ENCODE measurements at regions not wholly inside any gene's neighbourhood (a gene's known extent, or its start where the extent isn't known, plus 50 kb on each side); places are given as distances from the start of the nearest gene placed in this dataset.

- TF ChIP-seq CTCF (IDR thresholded peaks at IDR 0.05) (no peak), POLR2AphosphoS5 (IDR thresholded peaks at IDR 0.05) (no peak)
Measured at GRCh38 chr1:164250365-164250764, 308.6 kb upstream of the PBX1 start.

All from upper lobe of left lung (tissue), 4 donors.